Mucosa of descending colon (tissue), 3 donors: ENCODE measurements at regions not wholly inside any gene's neighbourhood (a gene's known extent, or its start where the extent isn't known, plus 50 kb on each side); places are given as distances from the start of the nearest gene placed in this dataset.

Experiments
- ATAC-seq: fragments of 200-7000 bp; cut with Tn5 transposase; one replicate; pipeline ENCODE4 v1.9.1; 2020; ENCODE audit warnings: mild to moderate bottlenecking, moderate library complexity
- DNase-seq, 3 donors: peaks; one replicate each; pipeline ENCODE4 v3.0.0-alpha.2; 2020
- H3K36me3 ChIP-seq: fragments of 200-600 bp; one replicate; pipeline ENCODE4 v1.8.0; 2021; ENCODE audit warnings: low read depth, mild to moderate bottlenecking
- H3K4me1 ChIP-seq: fragments of 200-600 bp; one replicate; pipeline ENCODE4 v1.8.0; 2021; ENCODE audit warnings: low read depth, mild to moderate bottlenecking
- H3K4me3 ChIP-seq: fragments of 200-600 bp; one replicate; pipeline ENCODE4 v1.8.0; 2021; ENCODE audit warnings: mild to moderate bottlenecking
- H3K9me3 ChIP-seq: fragments of 200-600 bp; one replicate; pipeline ENCODE4 v1.8.0; 2021; ENCODE audit warnings: mild to moderate bottlenecking
- intact Hi-C, 2 donors: fragments of 100-400 bp; cut with DNase I in 1 of 2; cut with micrococcal nuclease in 1 of 2; formaldehyde crosslinking; loops; one replicate each; pipeline versions ENCODE4 v1.11.0 to v1.11.1; 2022; cut with DNase I, micrococcal nuclease
- TF ChIP-seq, protein P1 (sequence below): fragments of 200-600 bp; IDR thresholded peaks from one replicate; pipeline ENCODE4 v1.8.0; 2022; ENCODE audit warnings: antibody characterized with exemption, mild to moderate bottlenecking
- donor health status: DM: no; HTN: no; CAD: no; lungs with moderate emphysema.
- donor health status: DM: no; HTN: no; CAD: no.
- donor health status: DM: no; HTN: yes; CAD: no.

DNA sequence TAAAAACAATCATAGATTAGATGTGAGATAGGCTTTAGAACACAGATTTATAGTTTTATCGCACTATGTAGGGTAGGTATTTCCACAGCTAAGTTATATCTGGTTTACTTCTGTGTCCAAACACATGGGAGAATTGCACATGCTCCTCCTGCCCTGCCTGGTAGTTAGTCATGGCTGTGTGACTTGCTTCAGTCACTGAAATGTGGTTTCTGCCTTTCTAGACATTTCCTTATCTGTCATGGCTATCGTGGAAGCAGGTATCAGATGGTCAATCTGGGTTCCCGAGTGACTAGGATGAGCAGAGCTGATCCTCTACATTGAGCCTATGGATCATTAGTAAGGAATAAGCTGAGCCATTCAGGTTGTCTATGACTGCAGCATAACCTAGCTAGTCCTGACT lies 117.8 kb upstream of the GMDS start:
- no peak overlapping the region for H3K4me3 ChIP-seq
- H3K9me3 ChIP-seq: no peaks in the 10 kb centered on the region
- H3K36me3 ChIP-seq: no peaks in the 10 kb centered on the region
- no peak for DNase-seq
- TF ChIP-seq, protein P1, sequence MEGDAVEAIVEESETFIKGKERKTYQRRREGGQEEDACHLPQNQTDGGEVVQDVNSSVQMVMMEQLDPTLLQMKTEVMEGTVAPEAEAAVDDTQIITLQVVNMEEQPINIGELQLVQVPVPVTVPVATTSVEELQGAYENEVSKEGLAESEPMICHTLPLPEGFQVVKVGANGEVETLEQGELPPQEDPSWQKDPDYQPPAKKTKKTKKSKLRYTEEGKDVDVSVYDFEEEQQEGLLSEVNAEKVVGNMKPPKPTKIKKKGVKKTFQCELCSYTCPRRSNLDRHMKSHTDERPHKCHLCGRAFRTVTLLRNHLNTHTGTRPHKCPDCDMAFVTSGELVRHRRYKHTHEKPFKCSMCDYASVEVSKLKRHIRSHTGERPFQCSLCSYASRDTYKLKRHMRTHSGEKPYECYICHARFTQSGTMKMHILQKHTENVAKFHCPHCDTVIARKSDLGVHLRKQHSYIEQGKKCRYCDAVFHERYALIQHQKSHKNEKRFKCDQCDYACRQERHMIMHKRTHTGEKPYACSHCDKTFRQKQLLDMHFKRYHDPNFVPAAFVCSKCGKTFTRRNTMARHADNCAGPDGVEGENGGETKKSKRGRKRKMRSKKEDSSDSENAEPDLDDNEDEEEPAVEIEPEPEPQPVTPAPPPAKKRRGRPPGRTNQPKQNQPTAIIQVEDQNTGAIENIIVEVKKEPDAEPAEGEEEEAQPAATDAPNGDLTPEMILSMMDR: no peak
- no peaks in the 10 kb centered on the region for H3K4me1 ChIP-seq
- intact Hi-C loops: no loop called here
- ATAC-seq: no peak

DNA sequence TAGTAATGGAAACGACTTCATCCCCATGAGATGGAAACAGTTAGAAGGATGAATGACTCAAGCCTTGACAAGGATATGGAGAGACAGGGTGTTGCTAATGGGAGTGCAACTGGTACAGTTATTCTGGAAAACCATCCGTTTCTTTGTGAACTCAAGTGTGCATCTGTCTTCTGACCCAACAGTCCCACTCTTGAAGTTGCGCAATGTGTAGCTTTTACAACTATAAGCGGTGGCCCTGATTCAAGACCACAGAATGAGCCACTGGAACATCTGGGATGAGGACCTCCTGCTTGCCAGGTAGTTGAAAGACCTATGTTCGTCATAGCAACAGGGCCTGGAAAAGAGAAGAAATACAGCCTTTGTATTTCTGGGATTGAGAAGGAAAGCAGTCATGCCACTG lies 115.8 kb upstream of the GMDS start:
- intact Hi-C loops: no loop called here
- ATAC-seq: no peak
- H3K9me3 ChIP-seq: no peaks in the 10 kb centered on the region

DNA sequence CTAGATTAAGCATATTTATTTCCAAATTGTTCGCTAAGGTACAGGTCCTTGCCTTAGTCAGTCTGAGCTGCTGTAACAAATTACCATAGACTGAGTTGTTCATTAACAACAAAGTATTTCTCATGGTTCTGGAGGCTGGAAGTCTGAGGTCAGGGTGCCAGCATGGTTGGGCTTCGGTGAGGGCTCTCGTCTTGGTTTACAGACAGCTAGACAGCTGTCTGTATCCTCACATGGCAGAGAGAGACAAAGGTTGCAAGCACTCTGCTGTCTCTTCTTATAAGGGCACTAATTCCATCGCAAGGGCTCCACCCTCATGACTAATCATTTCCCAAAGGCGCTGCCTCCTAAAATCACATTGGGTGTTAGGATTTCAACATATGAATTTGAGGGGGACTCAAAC lies 115.3 kb upstream of the GMDS start:
- no peak for DNase-seq
- H3K4me1 ChIP-seq: no peaks in the 10 kb centered on the region
- H3K9me3 ChIP-seq: no peaks in the 10 kb centered on the region
- intact Hi-C loops: no loop called here
- no peak overlapping the region for H3K4me3 ChIP-seq
- no peaks in the 10 kb centered on the region for H3K36me3 ChIP-seq
- no peak for ATAC-seq
- TF ChIP-seq, protein P1: no peak

More for the DNA sequence above, 115.8 kb upstream of the GMDS start:
- TF ChIP-seq, protein P1: no peak
- no peaks in the 10 kb centered on the region for H3K36me3 ChIP-seq
- H3K4me3 ChIP-seq: no peak overlapping the region
- H3K4me1 ChIP-seq: no peaks in the 10 kb centered on the region
- no peak for DNase-seq

DNA sequence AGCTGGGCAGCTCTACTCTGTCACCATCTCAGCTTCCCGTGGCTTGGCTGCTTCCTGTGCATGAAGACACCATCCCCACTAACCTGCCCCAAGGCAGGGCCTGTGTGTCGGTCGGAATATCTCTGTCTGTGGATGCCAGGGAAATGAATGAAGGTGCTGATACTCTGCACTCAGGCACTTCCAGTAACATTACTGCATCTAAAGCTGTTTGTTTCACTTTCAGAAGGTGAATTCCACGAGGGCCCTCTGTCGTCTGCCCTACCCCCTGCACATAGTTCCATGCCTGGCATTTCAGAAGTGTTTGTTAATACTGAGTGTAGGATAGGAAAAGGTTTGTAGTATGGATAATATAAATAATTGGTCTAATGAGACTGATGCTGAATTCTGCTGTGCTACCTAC lies 114.7 kb upstream of the GMDS start:
- ATAC-seq (no peak), DNase-seq (no peak)
- TF ChIP-seq, protein P1: no peak
- Histone ChIP-seq H3K4me3 (no peak overlapping the region), H3K9me3 (no peaks in the 10 kb centered on the region), H3K36me3 (no peaks in the 10 kb centered on the region), H3K4me1 (no peaks in the 10 kb centered on the region)
- intact Hi-C loops: no loop called here

- intact Hi-C loops: loop anchor here in 1 of 2 donors (10.0 kb wide), 1 partner anchor 750 kb away; the partner anchor contains the start of gene FOXC1
- Histone ChIP-seq H3K36me3 (no peaks in the 10 kb centered on the region), H3K4me3 (no peak overlapping the region), H3K4me1 (no peaks in the 10 kb centered on the region), H3K9me3 (no peaks in the 10 kb centered on the region)
- no peak for DNase-seq
- no peak for ATAC-seq
- TF ChIP-seq, protein P1: no peak
These were observed 109.7 kb upstream of the GMDS start for GRCh38 chr6:2355150-2355549.

- Histone ChIP-seq H3K9me3 (no peaks in the 10 kb centered on the region), H3K36me3 (no peaks in the 10 kb centered on the region), H3K4me1 (no peaks in the 10 kb centered on the region), H3K4me3 (no peak overlapping the region)
- no peak for DNase-seq
- intact Hi-C loops: loop anchor here (5.0 to 10.0 kb wide), 2 partner anchors 749 to 752 kb away; partner anchors contain the start of gene FOXC1 (in 1 of the 2)
- no peak for ATAC-seq
- TF ChIP-seq, protein P1: no peak
These were observed 108.7 kb upstream of the GMDS start for GRCh38 chr6:2354138-2354491.
